IPS-20b (cell line): ENCODE measurements at regions not wholly inside any gene's neighbourhood (a gene's known extent, or its start where the extent isn't known, plus 50 kb on each side); places are given as distances from the start of the nearest gene placed in this dataset.

Experiments
- H3K27ac ChIP-seq: one replicate; pipeline ENCODE4 v1.5.1; 2013; ENCODE audit warnings: low read length
- H3K27me3 ChIP-seq: 2 replicates; pipeline ENCODE4 v1.6.1; 2013; ENCODE audit warnings: mild to moderate bottlenecking, low read length, inconsistent platforms; ENCODE audit not compliant: insufficient read depth
- H3K36me3 ChIP-seq: 2 replicates; pipeline ENCODE4 v1.6.1; 2013; ENCODE audit warnings: low read depth, mild to moderate bottlenecking, inconsistent platforms, low read length, moderate library complexity; ENCODE audit not compliant: insufficient read depth
- H3K4me1 ChIP-seq: 2 replicates; pipeline ENCODE4 v1.6.1; 2013; ENCODE audit warnings: mild to moderate bottlenecking, control low read depth, inconsistent platforms, low read length, moderate library complexity; ENCODE audit not compliant: insufficient read depth
- H3K4me3 ChIP-seq: 2 replicates; pipeline ENCODE4 v1.5.1; 2013; ENCODE audit warnings: mild to moderate bottlenecking, low read length, inconsistent platforms
- H3K9ac ChIP-seq: 2 replicates; pipeline ENCODE4 v1.6.1; 2013; ENCODE audit warnings: low read depth, mild to moderate bottlenecking, inconsistent platforms, low read length, moderate library complexity
- H3K9me3 ChIP-seq: 2 replicates; pipeline ENCODE4 v1.6.1; 2013; ENCODE audit warnings: mild to moderate bottlenecking, low read depth, low read length, inconsistent platforms; ENCODE audit not compliant: insufficient read depth

DNA sequence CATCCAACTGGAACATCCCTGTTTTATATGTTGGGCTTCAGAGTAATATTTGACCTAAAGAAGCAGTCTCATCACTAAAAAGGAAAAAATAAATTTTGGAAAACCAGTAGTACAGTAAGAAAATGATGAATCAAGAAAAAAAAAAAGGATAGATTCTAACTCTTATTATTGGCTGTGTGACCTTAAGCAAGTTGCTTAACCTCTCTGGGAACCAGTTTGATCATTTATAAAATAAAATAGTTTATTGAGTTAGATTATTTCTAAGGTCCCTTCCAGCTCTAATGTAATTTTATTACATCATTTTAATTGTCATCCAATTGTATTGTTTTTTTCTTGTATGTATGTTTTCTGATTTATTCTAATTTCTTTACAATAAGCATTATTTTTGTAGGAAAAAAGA lies 127.0 kb downstream of the PRELID2 start:
- Histone ChIP-seq H3K36me3 (no peaks in the 10 kb centered on the region), H3K4me3 (no peak overlapping the region), H3K4me1 (no peaks in the 10 kb centered on the region), H3K9ac (no peak overlapping the region), H3K27ac (no peak overlapping the region), H3K9me3 (no peaks in the 10 kb centered on the region), H3K27me3 (no peaks in the 10 kb centered on the region)

DNA sequence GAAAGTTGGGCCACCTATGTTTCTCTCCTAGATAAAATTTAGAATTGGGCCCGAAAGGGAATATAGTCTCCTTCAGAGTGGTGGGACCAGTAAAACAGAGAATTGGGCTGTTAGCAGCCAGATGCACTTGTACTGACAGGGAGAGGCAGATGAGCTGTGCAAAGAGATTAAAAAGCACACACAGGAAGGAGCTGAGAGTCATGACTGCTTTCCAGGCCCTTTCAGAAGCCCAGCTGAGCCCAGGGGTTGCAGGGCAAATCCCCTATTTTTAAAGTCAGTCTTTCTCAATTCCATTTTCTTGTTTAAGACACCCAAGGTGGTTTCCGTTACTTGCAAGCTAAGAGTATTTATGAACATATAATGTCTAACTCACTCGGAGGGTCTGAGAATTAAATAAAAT lies 130.4 kb downstream of the PRELID2 start:
- Histone ChIP-seq H3K4me1 (no peaks in the 10 kb centered on the region), H3K27ac (no peak overlapping the region), H3K27me3 (no peaks in the 10 kb centered on the region), H3K9ac (no peak overlapping the region), H3K9me3 (no peaks in the 10 kb centered on the region), H3K4me3 (no peak overlapping the region), H3K36me3 (no peaks in the 10 kb centered on the region)

DNA sequence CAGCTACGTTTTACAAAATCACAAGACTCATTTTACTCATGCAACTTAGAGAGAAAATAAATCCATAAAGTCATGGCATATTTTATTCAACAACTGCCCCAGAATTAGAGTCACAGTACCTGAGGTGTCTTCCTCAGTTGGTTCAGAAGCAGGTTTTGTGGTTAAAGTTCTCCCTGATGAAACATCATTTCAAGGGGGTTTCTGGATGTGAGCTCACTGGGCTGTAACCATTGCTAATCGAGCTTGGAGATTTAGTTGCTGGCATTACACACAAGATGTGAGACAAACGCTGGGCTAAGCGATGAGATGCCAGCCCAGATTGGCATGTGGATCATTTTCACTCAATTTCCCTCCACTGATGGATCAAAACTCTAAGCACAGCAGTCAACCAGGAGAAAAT lies 131.3 kb downstream of the PRELID2 start:
- H3K9ac ChIP-seq = no peak overlapping the region

DNA sequence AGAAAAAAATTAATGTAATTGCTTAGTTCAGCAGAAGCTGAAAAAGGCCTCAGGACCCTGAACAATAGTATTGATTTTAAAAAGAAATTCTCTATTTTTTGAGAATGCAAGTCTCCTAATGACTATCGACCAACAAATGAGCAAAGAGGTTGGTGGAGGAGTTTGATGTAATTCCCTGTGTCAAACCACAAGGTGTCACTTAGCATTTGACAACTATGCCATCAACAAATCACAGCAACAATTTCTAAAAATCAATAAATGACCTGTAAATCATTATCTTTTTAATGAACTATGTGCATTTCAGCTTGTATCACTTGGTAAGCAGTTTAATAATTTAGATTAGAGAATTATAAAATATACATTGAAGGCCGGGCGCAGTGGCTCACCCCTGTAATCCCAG lies 133.7 kb downstream of the PRELID2 start:
- Histone ChIP-seq H3K27me3 (no peaks in the 10 kb centered on the region), H3K4me3 (no peak overlapping the region), H3K36me3 (no peaks in the 10 kb centered on the region), H3K9ac (no peak overlapping the region), H3K4me1 (no peaks in the 10 kb centered on the region), H3K9me3 (no peaks in the 10 kb centered on the region), H3K27ac (no peak overlapping the region)

More for the DNA sequence above, 131.3 kb downstream of the PRELID2 start:
- no peaks in the 10 kb centered on the region for H3K9me3 ChIP-seq
- no peaks in the 10 kb centered on the region for H3K4me1 ChIP-seq
- no peaks in the 10 kb centered on the region for H3K27me3 ChIP-seq
- no peak overlapping the region for H3K27ac ChIP-seq
- no peaks in the 10 kb centered on the region for H3K36me3 ChIP-seq
- H3K4me3 ChIP-seq = no peak overlapping the region

DNA sequence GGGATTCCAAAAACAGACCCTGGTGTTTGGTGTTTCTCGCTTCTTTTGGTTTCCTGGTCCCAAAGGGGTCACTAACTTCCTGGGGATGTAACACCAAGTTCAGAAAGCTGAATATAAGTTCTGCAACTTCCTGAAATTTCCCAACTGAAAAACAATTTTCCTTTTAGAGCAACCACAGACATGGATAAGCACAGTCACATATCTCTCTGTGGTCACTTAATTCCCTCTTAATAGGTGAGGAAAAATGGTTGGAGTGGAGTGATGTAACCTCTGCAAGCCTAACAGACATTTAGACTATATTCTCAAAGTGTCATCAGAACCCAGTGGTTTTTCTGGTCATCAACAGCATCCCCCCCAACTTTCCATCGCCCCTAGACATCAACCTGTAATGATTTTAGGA lies 135.3 kb downstream of the PRELID2 start:
- Histone ChIP-seq H3K4me1 (no peaks in the 10 kb centered on the region), H3K4me3 (no peak overlapping the region), H3K27me3 (no peaks in the 10 kb centered on the region), H3K27ac (no peak overlapping the region), H3K36me3 (no peaks in the 10 kb centered on the region), H3K9ac (no peak overlapping the region), H3K9me3 (no peaks in the 10 kb centered on the region)

DNA sequence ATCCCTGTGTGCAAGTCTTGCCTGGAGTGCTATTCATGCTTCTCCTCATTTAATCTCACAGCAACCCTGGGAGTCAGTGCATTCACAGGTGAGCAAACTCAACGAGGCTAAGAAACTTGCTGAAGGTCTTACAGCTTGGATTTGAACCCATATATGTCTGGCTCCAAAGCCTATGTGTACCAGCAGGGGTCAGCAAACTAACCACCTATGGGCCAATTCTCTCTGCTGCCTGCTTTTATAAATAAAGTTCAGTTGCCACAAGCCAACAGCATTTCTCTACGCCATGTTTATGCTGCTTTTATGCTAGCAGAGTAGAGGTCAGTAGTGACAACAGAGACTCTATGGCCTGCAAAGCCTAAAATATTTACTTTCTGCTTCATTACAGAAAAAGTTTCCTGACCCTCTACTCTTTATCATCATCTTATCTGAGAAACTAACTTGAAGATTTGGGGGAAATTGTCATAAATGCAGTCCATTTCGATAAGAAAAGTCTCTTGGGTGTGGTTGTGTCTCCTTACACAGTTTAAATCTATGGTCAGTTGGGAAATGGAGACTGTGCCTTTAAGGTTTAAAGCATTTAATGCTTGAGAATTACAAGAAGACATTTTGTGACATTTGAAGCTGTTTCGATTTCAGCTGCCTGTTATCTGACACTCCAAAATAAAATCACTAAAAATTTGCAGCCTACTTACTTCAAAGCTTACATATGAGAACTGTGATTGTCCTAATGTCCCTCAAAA lies 137.7 kb downstream of the PRELID2 start:
- H3K9ac ChIP-seq = no peak overlapping the region
- H3K27me3 ChIP-seq = no peaks in the 10 kb centered on the region
- no peaks in the 10 kb centered on the region for H3K9me3 ChIP-seq
- H3K27ac ChIP-seq = no peak overlapping the region
- no peaks in the 10 kb centered on the region for H3K4me1 ChIP-seq
- H3K36me3 ChIP-seq = no peaks in the 10 kb centered on the region
- no peak overlapping the region for H3K4me3 ChIP-seq

DNA sequence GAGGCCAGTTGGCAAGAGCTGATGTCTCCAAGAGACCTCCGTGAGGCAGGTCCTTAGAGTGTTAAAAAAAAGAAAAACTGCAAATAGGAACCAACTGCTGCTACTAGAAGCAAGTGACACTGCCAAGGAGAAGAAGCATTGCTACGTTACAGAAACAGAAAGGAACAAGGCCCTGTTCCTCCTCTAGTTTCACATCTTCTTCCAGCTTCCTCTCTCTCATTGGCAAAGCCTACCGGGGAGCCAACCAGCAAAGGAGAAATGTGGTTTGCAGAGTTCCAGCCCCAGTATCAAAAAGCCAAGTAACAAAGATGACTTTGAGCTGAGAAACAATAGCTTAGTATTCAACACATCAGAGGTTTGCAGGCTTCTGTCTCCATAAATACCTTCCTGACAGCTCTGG lies 145.9 kb downstream of the PRELID2 start:
- no peak overlapping the region for H3K9ac ChIP-seq
- no peaks in the 10 kb centered on the region for H3K9me3 ChIP-seq
- no peaks in the 10 kb centered on the region for H3K27me3 ChIP-seq
- no peaks in the 10 kb centered on the region for H3K36me3 ChIP-seq
- no peaks in the 10 kb centered on the region for H3K4me1 ChIP-seq
- H3K4me3 ChIP-seq = no peak overlapping the region
- H3K27ac ChIP-seq = no peak overlapping the region

DNA sequence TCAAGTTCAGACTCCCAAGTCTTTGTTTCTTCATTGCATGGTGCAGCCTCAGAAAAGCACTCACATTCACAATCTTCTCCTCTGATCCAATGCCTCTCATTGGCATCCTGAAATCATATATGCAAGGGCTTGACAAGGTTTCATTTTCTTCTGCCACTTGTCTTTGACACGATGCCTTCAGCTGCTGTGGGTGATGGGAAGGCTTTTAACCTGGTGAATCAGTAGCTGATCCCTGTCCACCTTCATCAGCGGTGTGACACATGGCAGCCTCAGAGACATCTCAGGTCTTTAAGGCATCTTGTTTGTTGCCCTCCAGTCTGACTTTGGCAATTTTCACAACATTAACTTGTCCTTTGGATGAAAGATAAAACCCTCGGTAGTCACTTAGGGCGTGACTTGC lies 147.2 kb downstream of the PRELID2 start:
- no peak overlapping the region for H3K27ac ChIP-seq
- H3K36me3 ChIP-seq = no peaks in the 10 kb centered on the region
- no peak overlapping the region for H3K9ac ChIP-seq
- H3K4me3 ChIP-seq = no peak overlapping the region
- no peaks in the 10 kb centered on the region for H3K9me3 ChIP-seq
- no peaks in the 10 kb centered on the region for H3K27me3 ChIP-seq
- H3K4me1 ChIP-seq = no peaks in the 10 kb centered on the region

DNA sequence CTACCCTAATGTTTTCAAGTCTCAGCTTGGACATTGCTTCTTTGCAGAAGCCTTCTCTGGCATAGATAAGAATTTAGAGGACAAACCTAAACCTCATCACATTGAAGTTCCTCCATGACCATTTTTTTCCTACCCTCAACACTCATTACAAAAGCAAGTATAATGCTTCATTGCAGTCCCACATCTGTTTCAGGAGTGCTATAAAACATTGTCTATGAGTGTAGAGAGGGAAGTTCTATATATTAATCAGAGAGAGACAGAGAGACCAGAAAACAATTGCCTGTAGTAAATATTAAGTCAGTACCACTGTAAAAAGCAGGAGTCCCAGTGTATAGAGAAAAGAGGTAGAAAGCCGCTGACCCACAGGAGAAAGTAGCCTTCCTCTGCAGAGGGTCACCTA lies 149.7 kb downstream of the PRELID2 start:
- Histone ChIP-seq H3K27me3 (no peaks in the 10 kb centered on the region), H3K36me3 (no peaks in the 10 kb centered on the region), H3K4me1 (no peaks in the 10 kb centered on the region), H3K27ac (no peak overlapping the region), H3K4me3 (no peak overlapping the region), H3K9me3 (no peaks in the 10 kb centered on the region), H3K9ac (no peak overlapping the region)

DNA sequence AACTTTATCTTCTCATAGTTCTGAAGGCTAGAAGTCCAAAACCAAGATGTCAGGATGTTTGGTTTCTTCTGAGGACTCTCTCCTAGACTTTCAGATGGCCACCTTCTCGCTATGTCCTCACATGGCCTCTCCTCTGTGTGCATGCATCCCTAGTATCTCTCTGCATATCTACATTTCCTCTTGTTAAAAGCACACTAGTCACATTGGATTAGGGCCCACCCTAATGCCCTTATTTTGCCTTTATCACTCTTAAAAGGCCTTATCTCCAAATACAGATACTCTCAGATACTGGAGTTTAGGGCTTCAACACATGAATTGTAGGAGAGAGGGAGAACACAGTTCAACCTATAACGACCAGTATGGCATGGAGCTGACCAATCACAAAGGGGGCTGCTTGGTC lies 151.7 kb downstream of the PRELID2 start:
- Histone ChIP-seq H3K4me3 (no peak overlapping the region), H3K4me1 (no peaks in the 10 kb centered on the region), H3K9ac (no peak overlapping the region), H3K27ac (no peak overlapping the region), H3K27me3 (no peaks in the 10 kb centered on the region), H3K9me3 (no peaks in the 10 kb centered on the region), H3K36me3 (no peaks in the 10 kb centered on the region)

DNA sequence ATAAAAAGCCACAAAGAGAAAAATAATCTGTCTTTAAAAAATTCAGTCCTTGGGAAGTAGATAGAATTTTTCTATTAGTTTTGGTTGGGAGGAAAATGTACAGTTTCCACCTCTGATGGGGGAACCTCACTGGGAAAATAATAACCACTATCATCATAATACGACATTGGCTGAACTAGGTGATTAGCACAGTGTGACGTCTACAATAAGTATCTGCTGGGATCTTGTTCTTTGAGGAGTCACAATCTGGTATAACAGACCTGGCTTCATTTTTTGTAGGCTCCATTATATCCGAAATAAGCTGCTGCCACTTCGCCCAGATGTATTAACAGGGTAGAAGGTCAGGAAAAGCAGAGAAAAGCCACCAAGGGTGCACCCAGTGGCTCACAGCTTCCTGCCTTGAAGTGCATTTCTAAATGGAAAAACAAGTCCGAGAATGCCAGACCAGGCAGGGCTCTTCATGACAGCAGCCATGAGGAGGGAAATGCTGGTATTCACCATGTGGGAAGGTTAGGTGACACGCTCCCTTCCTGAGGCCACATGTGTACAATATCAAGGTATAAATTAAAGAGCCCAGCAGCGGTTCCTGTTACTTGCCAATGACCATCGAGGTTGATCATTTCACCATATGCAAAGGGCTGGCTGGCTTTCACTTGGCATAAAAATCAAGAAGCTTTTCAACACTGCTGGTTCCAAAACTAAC lies 152.8 kb downstream of the PRELID2 start:
- no peaks in the 10 kb centered on the region for H3K27me3 ChIP-seq

DNA sequence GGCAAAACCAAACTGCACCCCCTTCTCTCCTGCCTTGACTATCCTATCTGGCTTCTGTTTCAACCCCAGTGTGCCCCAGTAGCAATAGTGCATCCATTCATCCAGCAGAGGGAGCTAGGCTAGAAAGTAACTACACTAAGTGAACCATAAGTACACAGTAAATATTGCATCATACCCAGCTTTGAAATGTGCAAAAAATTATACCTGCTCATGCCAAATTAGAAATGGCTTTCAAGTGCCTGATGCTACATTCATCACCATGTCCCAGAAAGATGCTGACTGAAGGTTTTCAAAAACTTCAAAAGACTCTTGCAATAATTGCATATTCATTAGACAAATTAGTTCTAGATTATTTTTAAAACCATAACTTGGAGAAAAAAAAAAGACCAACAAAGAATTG lies 153.5 kb downstream of the PRELID2 start:
- H3K27ac ChIP-seq = no peak overlapping the region
- H3K4me3 ChIP-seq = no peak overlapping the region
- H3K9ac ChIP-seq = no peak overlapping the region
- no peaks in the 10 kb centered on the region for H3K4me1 ChIP-seq
- no peaks in the 10 kb centered on the region for H3K36me3 ChIP-seq
- no peaks in the 10 kb centered on the region for H3K9me3 ChIP-seq
- H3K27me3 ChIP-seq = no peaks in the 10 kb centered on the region

More for the DNA sequence above, 152.8 kb downstream of the PRELID2 start:
- Histone ChIP-seq H3K4me3 (no peak overlapping the region), H3K9ac (no peak overlapping the region), H3K4me1 (no peaks in the 10 kb centered on the region), H3K36me3 (no peaks in the 10 kb centered on the region), H3K9me3 (no peaks in the 10 kb centered on the region), H3K27ac (no peak overlapping the region)
